Astrocyte (in vitro differentiated cells and primary cell): ENCODE measurements at regions not wholly inside any gene's neighbourhood (a gene's known extent, or its start where the extent isn't known, plus 50 kb on each side); places are given as distances from the start of the nearest gene placed in this dataset.

Experiments used
- DNase-seq: peaks from one replicate; pipeline ENCODE4 v3.0.0-alpha.2; 2010; ENCODE audit warnings: low read depth
- FAIRE-seq: peaks from 2 replicates; lab custom pipeline; 2011; peaks lifted over from hg19 to GRCh38; lab: Jason Lieb, UNC
- H2AFZ ChIP-seq: 2 replicates; pipeline ENCODE4 v1.6.0; 2012; ENCODE audit warnings: low read depth, low read length, inconsistent platforms
- H3K27ac ChIP-seq: 2 replicates; pipeline ENCODE4 v1.5.1; 2011; ENCODE audit warnings: low read depth, low read length, inconsistent platforms
- H3K27me3 ChIP-seq: 2 replicates; pipeline ENCODE4 v1.6.0; 2011; ENCODE audit warnings: low read length, inconsistent platforms; ENCODE audit not compliant: insufficient read depth
- H3K36me3 ChIP-seq: 2 replicates; pipeline ENCODE4 v1.5.1; 2011; ENCODE audit warnings: low read length, inconsistent platforms; ENCODE audit not compliant: insufficient read depth
- H3K4me1 ChIP-seq: 2 replicates; pipeline ENCODE4 v1.5.1; 2011; ENCODE audit warnings: low read length, inconsistent platforms; ENCODE audit not compliant: insufficient read depth
- H3K4me2 ChIP-seq: 2 replicates; pipeline ENCODE4 v1.6.0; 2012; ENCODE audit warnings: low read length, inconsistent platforms
- H3K4me3 ChIP-seq: 2 replicates; pipeline ENCODE4 v1.5.1; 2011; ENCODE audit warnings: low read depth, mild to moderate bottlenecking, low read length, inconsistent platforms; ENCODE audit not compliant: insufficient read depth
- H3K79me2 ChIP-seq: 2 replicates; pipeline ENCODE4 v1.6.0; 2012; ENCODE audit warnings: mild to moderate bottlenecking, low read length, inconsistent platforms; ENCODE audit not compliant: insufficient read depth
- H3K9ac ChIP-seq: 2 replicates; pipeline ENCODE4 v1.6.0; 2012; ENCODE audit warnings: mild to moderate bottlenecking, low read length, inconsistent platforms
- H3K9me3 ChIP-seq: 2 replicates; pipeline ENCODE4 v1.5.1; 2012; ENCODE audit warnings: low read depth, mild to moderate bottlenecking, low read length, inconsistent platforms; ENCODE audit not compliant: insufficient read depth
- H4K20me1 ChIP-seq: 2 replicates; pipeline ENCODE4 v1.6.0; 2012; ENCODE audit warnings: low read length, inconsistent platforms; ENCODE audit not compliant: insufficient read depth
- H3K27ac Mint-ChIP-seq: one replicate; pipeline ENCODE4 v1.8.0; 2021; ENCODE audit warnings: mild to moderate bottlenecking, mixed read lengths; ENCODE audit not compliant: unreplicated experiment
- H3K27me3 Mint-ChIP-seq: one replicate; pipeline ENCODE4 v1.8.0; 2021; ENCODE audit warnings: low read depth, mixed read lengths; ENCODE audit not compliant: unreplicated experiment
- H3K36me3 Mint-ChIP-seq: one replicate; pipeline ENCODE4 v1.8.0; 2021; ENCODE audit warnings: low read depth, mixed read lengths; ENCODE audit not compliant: unreplicated experiment
- H3K4me1 Mint-ChIP-seq: one replicate; pipeline ENCODE4 v1.8.0; 2021; ENCODE audit warnings: low read depth, mixed read lengths; ENCODE audit not compliant: unreplicated experiment
- H3K4me3 Mint-ChIP-seq: one replicate; pipeline ENCODE4 v1.8.0; 2021; ENCODE audit warnings: mild to moderate bottlenecking, moderate library complexity, mixed read lengths; ENCODE audit not compliant: unreplicated experiment
- H3K9me3 Mint-ChIP-seq: one replicate; pipeline ENCODE4 v1.8.0; 2021; ENCODE audit warnings: mild to moderate bottlenecking, mixed read lengths; ENCODE audit not compliant: unreplicated experiment
- CTCF ChIP-seq: IDR thresholded peaks from 2 replicates; pipeline ENCODE4 v1.5.1; 2011; ENCODE audit warnings: low read depth, mild to moderate bottlenecking, inconsistent platforms, low read length, moderate library complexity; ENCODE audit not compliant: insufficient read depth
- EZH2 ChIP-seq: IDR thresholded peaks from 2 replicates; pipeline ENCODE4 v1.6.1; 2012; ENCODE audit warnings: mild to moderate bottlenecking, low read length, inconsistent platforms; ENCODE audit not compliant: insufficient read depth

GRCh38 chr3:13177236-13177635, 104.0 kb upstream of the IQSEC1 start:
- H3K27me3 Mint-ChIP-seq = peaks cover 12% of the 10 kb centered on the region
- Histone ChIP-seq H4K20me1 (no peaks in the 10 kb centered on the region), H3K4me1 (no peaks in the 10 kb centered on the region), H3K27ac (no peak overlapping the region), H3K36me3 (no peaks in the 10 kb centered on the region), H3K79me2 (no peaks in the 10 kb centered on the region), H3K9ac (no peak overlapping the region), H3K4me2 (no peak overlapping the region), H3K9me3 (peaks cover 10% of the 10 kb centered on the region), H3K27me3 (no peaks in the 10 kb centered on the region), H3K4me3 (no peak overlapping the region), H2AFZ (no peak overlapping the region)
- TF ChIP-seq CTCF = no peak
- no peak for TF ChIP-seq EZH2
- H3K4me3 Mint-ChIP-seq = no peak overlapping the region
- FAIRE-seq (no peak), DNase-seq (no peak)
- H3K27ac Mint-ChIP-seq = no peak overlapping the region
- H3K9me3 Mint-ChIP-seq = peaks cover 28% of the 10 kb centered on the region
- H3K36me3 Mint-ChIP-seq = peaks cover 20% of the 10 kb centered on the region
- H3K4me1 Mint-ChIP-seq = no peaks in the 10 kb centered on the region

- no peak overlapping the region for H3K4me2 ChIP-seq
- no peak for FAIRE-seq
- H3K36me3 Mint-ChIP-seq = peaks cover 20% of the 10 kb centered on the region
- H3K9me3 Mint-ChIP-seq = peaks cover 27% of the 10 kb centered on the region
- H3K27ac Mint-ChIP-seq = no peak overlapping the region
- H4K20me1 ChIP-seq = no peaks in the 10 kb centered on the region
- no peak overlapping the region for H3K9ac ChIP-seq
- H3K27me3 Mint-ChIP-seq = peaks cover 16% of the 10 kb centered on the region
- no peak overlapping the region for H3K4me3 ChIP-seq
- TF ChIP-seq EZH2 = no peak
- no peak for TF ChIP-seq CTCF
- H3K36me3 ChIP-seq = no peaks in the 10 kb centered on the region
- no peaks in the 10 kb centered on the region for H3K79me2 ChIP-seq
- no peaks in the 10 kb centered on the region for H3K4me1 ChIP-seq
- no peaks in the 10 kb centered on the region for H3K4me1 Mint-ChIP-seq
- no peak overlapping the region for H3K27ac ChIP-seq
- no peak overlapping the region for H3K4me3 Mint-ChIP-seq
- peaks cover 10% of the 10 kb centered on the region for H3K9me3 ChIP-seq
- H3K27me3 ChIP-seq = no peaks in the 10 kb centered on the region
- no peak for DNase-seq
- no peak overlapping the region for H2AFZ ChIP-seq
Measured at GRCh38 chr3:13176445-13176844, 103.2 kb upstream of the IQSEC1 start.

GRCh38 chr3:13174803-13175135, 101.5 kb upstream of the IQSEC1 start:
- DNase-seq = no peak
- H3K4me1 ChIP-seq = no peaks in the 10 kb centered on the region
- H3K27ac ChIP-seq = no peak overlapping the region
- no peaks in the 10 kb centered on the region for H3K36me3 ChIP-seq
- no peak for FAIRE-seq
- H3K9me3 Mint-ChIP-seq = peaks cover 17% of the 10 kb centered on the region
- H3K4me1 Mint-ChIP-seq = no peaks in the 10 kb centered on the region
- no peak overlapping the region for H2AFZ ChIP-seq
- H3K9ac ChIP-seq = no peak overlapping the region
- no peak overlapping the region for H3K4me2 ChIP-seq
- H3K9me3 ChIP-seq = peaks cover 10% of the 10 kb centered on the region
- no peaks in the 10 kb centered on the region for H3K79me2 ChIP-seq
- TF ChIP-seq EZH2 (no peak), CTCF (no peak)
- H4K20me1 ChIP-seq = no peaks in the 10 kb centered on the region
- H3K27me3 Mint-ChIP-seq = peaks cover 16% of the 10 kb centered on the region
- no peak overlapping the region for H3K4me3 ChIP-seq
- no peak overlapping the region for H3K4me3 Mint-ChIP-seq
- no peak overlapping the region for H3K27ac Mint-ChIP-seq
- no peaks in the 10 kb centered on the region for H3K27me3 ChIP-seq
- peaks cover 15% of the 10 kb centered on the region for H3K36me3 Mint-ChIP-seq
